GM23338 (cell line): ENCODE measurements at regions not wholly inside any gene's neighbourhood (a gene's known extent, or its start where the extent isn't known, plus 50 kb on each side); places are given as distances from the start of the nearest gene placed in this dataset.

Experiments used
- ATAC-seq: fragments of 200-7000 bp; cut with Tn5 transposase; 3 replicates; pipeline ENCODE4 v1.9.1; 2020
- DNase-seq: peaks from one replicate; pipeline ENCODE4 v3.0.0-alpha.2; 2015; ENCODE audit warnings: low spot score
- H2AFZ ChIP-seq: fragments of 200-600 bp; sonication (generic); 2 replicates; pipeline ENCODE4 v1.8.0; 2016; ENCODE audit warnings: antibody characterized with exemption, mild to moderate bottlenecking, moderate library complexity
- H3F3A ChIP-seq: fragments of 200-600 bp; sonication (generic); replicated peaks from 2 replicates; pipeline ENCODE4 v1.8.0; 2017; ENCODE audit warnings: antibody characterized with exemption, mixed run types, low read depth
- H3K27ac ChIP-seq: fragments of 200-600 bp; sonication (generic); 2 replicates; pipeline ENCODE4 v1.6.1; 2016; ENCODE audit warnings: low read depth
- H3K27me3 ChIP-seq: fragments of 200-600 bp; sonication (generic); 2 replicates; pipeline ENCODE4 v1.8.0; 2016; ENCODE audit warnings: mild to moderate bottlenecking, mixed run types, moderate library complexity; ENCODE audit not compliant: insufficient read depth
- H3K36me3 ChIP-seq: fragments of 200-600 bp; sonication (generic); 2 replicates; pipeline ENCODE4 v1.8.0; 2016; ENCODE audit warnings: mild to moderate bottlenecking; ENCODE audit not compliant: insufficient read depth
- H3K4me1 ChIP-seq: fragments of 200-600 bp; sonication (generic); 2 replicates; pipeline ENCODE4 v1.8.0; 2016; ENCODE audit warnings: mild to moderate bottlenecking, moderate library complexity; ENCODE audit not compliant: insufficient read depth
- H3K4me2 ChIP-seq: fragments of 200-600 bp; sonication (generic); 2 replicates; pipeline ENCODE4 v1.7.1; 2017; ENCODE audit warnings: mixed run types
- H3K4me3 ChIP-seq: fragments of 200-600 bp; sonication (generic); 2 replicates; pipeline ENCODE4 v1.6.1; 2016; ENCODE audit warnings: mixed run types
- H3K79me2 ChIP-seq: fragments of 200-600 bp; sonication (generic); replicated peaks from 2 replicates; pipeline ENCODE4 v1.8.0; 2017; ENCODE audit warnings: mild to moderate bottlenecking; ENCODE audit not compliant: insufficient read depth
- H3K9me2 ChIP-seq: fragments of 200-600 bp; sonication (generic); 2 replicates; pipeline ENCODE4 v1.8.0; 2017; ENCODE audit not compliant: insufficient read depth
- H4K20me1 ChIP-seq: fragments of 200-600 bp; sonication (generic); replicated peaks from 2 replicates; pipeline ENCODE4 v1.8.0; 2017; ENCODE audit warnings: mild to moderate bottlenecking; ENCODE audit not compliant: insufficient read depth
- H3K27ac Mint-ChIP-seq: 2 replicates; pipeline ENCODE4 v1.8.0; 2020; ENCODE audit warnings: inconsistent platforms, mild to moderate bottlenecking, moderate library complexity, mixed read lengths
- H3K27me3 Mint-ChIP-seq: 3 replicates; pipeline ENCODE4 v1.8.0; 2022; ENCODE audit warnings: low read depth, mild to moderate bottlenecking, moderate library complexity, mixed read lengths, inconsistent platforms; ENCODE audit not compliant: insufficient read depth, poor library complexity
- H3K36me3 Mint-ChIP-seq: 3 replicates; pipeline ENCODE4 v1.8.0; 2021; ENCODE audit warnings: low read depth, mild to moderate bottlenecking, inconsistent platforms, moderate library complexity, mixed read lengths
- H3K4me1 Mint-ChIP-seq: 3 replicates; pipeline ENCODE4 v1.8.0; 2020; ENCODE audit warnings: mild to moderate bottlenecking, inconsistent platforms, mixed read lengths
- H3K4me3 Mint-ChIP-seq: 3 replicates; pipeline ENCODE4 v1.8.0; 2021; ENCODE audit warnings: moderate library complexity, mild to moderate bottlenecking, inconsistent platforms, mixed read lengths
- H3K9me3 Mint-ChIP-seq: 3 replicates; pipeline ENCODE4 v1.8.0; 2020; ENCODE audit warnings: moderate library complexity, mild to moderate bottlenecking, inconsistent platforms, mixed read lengths
- ETS1 ChIP-seq: IDR thresholded peaks from 2 replicates; pipeline ENCODE4 v1.6.1; 2016; ENCODE audit warnings: antibody characterized with exemption
- EZH2 ChIP-seq: fragments of 200-600 bp; sonication (generic); IDR thresholded peaks from one replicate; pipeline ENCODE4 v1.8.0; 2017; ENCODE audit warnings: antibody characterized with exemption, mild to moderate bottlenecking, low read depth; ENCODE audit not compliant: unreplicated experiment
- EZH2phosphoT487 ChIP-seq: fragments of 200-600 bp; sonication (generic); IDR thresholded peaks from one replicate; pipeline ENCODE4 v1.8.1; 2018; ENCODE audit warnings: antibody characterized with exemption; ENCODE audit not compliant: unreplicated experiment
- JUNB ChIP-seq: IDR thresholded peaks from one replicate; pipeline ENCODE4 v1.6.1; 2016; ENCODE audit warnings: antibody characterized with exemption; ENCODE audit not compliant: unreplicated experiment
- NANOG ChIP-seq: IDR thresholded peaks from 2 replicates; pipeline ENCODE4 v1.6.1; 2016; ENCODE audit warnings: antibody characterized with exemption, borderline replicate concordance
- REST ChIP-seq: IDR thresholded peaks from one replicate; pipeline ENCODE4 v1.6.1; 2018; ENCODE audit warnings: antibody characterized with exemption; ENCODE audit not compliant: unreplicated experiment
- ZNF331 ChIP-seq: fragments of 250-450 bp; sonication (Bioruptor Pico); IDR thresholded peaks from 2 replicates; pipeline ENCODE4 v1.5.0; 2020; ENCODE audit warnings: low read depth, mild to moderate bottlenecking, moderate library complexity
- ZNF462 ChIP-seq: fragments of 250-450 bp; sonication (Bioruptor Pico); IDR thresholded peaks from 2 replicates; pipeline ENCODE4 v1.5.0; 2020; ENCODE audit warnings: mild to moderate bottlenecking, moderate library complexity

GRCh38 chr1:199573047-199573446 is 454.5 kb upstream of the NR5A2 start:
- Histone ChIP-seq H4K20me1 (no peaks in the 10 kb centered on the region), H3K4me3 (no peak overlapping the region), H3K4me1 (no peaks in the 10 kb centered on the region), H3K27me3 (no peaks in the 10 kb centered on the region), H3K27ac (no peak overlapping the region), H2AFZ (no peak overlapping the region), H3F3A (no peaks in the 10 kb centered on the region), H3K9me2 (no peaks in the 10 kb centered on the region), H3K4me2 (no peak overlapping the region), H3K36me3 (no peaks in the 10 kb centered on the region), H3K79me2 (no peaks in the 10 kb centered on the region)
- H3K27me3 Mint-ChIP-seq, result no peaks in the 10 kb centered on the region
- H3K4me1 Mint-ChIP-seq, result no peaks in the 10 kb centered on the region; the same call in 2 of the 3 replicates
- ATAC-seq (no peak), DNase-seq (no peak)
- H3K36me3 Mint-ChIP-seq, result no peaks in the 10 kb centered on the region; the same call in 2 of the 3 replicates
- H3K27ac Mint-ChIP-seq, result no peak overlapping the region
- no peak overlapping the region for H3K4me3 Mint-ChIP-seq
- H3K9me3 Mint-ChIP-seq, result peaks cover under 1% of the 10 kb centered on the region; the same call in 1 of the 3 replicates
- TF ChIP-seq ETS1 (no peak), ZNF462 (CRISPR knock-in tag) (no peak), ZNF331 (CRISPR knock-in tag) (no peak), NANOG (no peak), EZH2 (no peak), JUNB (no peak), EZH2phosphoT487 (no peak), REST (no peak)
